ENCODE measurements at regions not wholly inside any gene's neighbourhood (a gene's known extent, or its start where the extent isn't known, plus 50 kb on each side); places are given as distances from the start of the nearest gene placed in this dataset.

GRCh38 chr20:1801929-1802306, 93.3 kb upstream of the SIRPA start:
- no peak for TF ChIP-seq POLR2A (IDR thresholded peaks at IDR 0.05)
- no peak for TF ChIP-seq CTCF (IDR thresholded peaks at IDR 0.05 in 8 of 11, conservative IDR thresholded peaks at IDR 0.05 in 3 of 11)
